Retinal pigment epithelial cell (primary cell): ENCODE measurements at regions not wholly inside any gene's neighbourhood (a gene's known extent, or its start where the extent isn't known, plus 50 kb on each side); places are given as distances from the start of the nearest gene placed in this dataset.

ENCODE experiments used
- DNase-seq: peaks from one replicate; pipeline ENCODE4 v3.0.0-alpha.2; 2010; ENCODE audit warnings: low read depth
- H3K4me3 ChIP-seq: 2 replicates; pipeline ENCODE4 v1.5.1; 2011; ENCODE audit warnings: mild to moderate bottlenecking, low read length, control low read depth, moderate library complexity
- TF ChIP-seq, protein P1 (sequence below): conservative IDR thresholded peaks from 2 replicates; pipeline ENCODE4 v1.5.1; 2011; ENCODE audit warnings: low read depth, low read length, control low read depth, inconsistent platforms

GRCh38 chr18:33517950-33518349, 60.1 kb upstream of the ASXL3 start:
- H3K4me3 ChIP-seq: no peak overlapping the region
- TF ChIP-seq, protein P1, sequence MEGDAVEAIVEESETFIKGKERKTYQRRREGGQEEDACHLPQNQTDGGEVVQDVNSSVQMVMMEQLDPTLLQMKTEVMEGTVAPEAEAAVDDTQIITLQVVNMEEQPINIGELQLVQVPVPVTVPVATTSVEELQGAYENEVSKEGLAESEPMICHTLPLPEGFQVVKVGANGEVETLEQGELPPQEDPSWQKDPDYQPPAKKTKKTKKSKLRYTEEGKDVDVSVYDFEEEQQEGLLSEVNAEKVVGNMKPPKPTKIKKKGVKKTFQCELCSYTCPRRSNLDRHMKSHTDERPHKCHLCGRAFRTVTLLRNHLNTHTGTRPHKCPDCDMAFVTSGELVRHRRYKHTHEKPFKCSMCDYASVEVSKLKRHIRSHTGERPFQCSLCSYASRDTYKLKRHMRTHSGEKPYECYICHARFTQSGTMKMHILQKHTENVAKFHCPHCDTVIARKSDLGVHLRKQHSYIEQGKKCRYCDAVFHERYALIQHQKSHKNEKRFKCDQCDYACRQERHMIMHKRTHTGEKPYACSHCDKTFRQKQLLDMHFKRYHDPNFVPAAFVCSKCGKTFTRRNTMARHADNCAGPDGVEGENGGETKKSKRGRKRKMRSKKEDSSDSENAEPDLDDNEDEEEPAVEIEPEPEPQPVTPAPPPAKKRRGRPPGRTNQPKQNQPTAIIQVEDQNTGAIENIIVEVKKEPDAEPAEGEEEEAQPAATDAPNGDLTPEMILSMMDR: no peak
- DNase-seq: no peak

- no peak overlapping the region for H3K4me3 ChIP-seq
- TF ChIP-seq, protein P1: no peak
- DNase-seq: no peak
Measured at GRCh38 chr18:33513027-33513426, 65.0 kb upstream of the ASXL3 start.

DNA sequence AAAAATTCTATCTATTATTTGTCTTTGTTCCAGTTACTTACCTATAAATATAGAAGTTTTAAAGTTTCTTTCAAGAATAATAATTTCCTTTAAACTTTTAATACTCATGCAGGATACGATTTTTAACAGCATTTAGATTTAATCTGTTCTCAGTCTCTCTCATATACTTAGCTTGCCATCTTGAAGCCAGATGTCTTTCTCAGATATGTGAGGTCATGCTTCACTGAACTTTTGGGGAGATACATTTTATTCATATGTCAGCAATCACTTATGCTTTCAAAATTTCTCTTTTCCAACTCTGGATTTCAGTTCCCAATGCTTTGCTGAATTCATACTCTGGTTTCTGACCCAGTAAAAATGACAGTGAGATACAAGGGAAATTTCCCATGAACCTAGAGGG, 66.5 kb upstream of the CCDC178 start:
- TF ChIP-seq, protein P1: no peak
- H3K4me3 ChIP-seq: no peak overlapping the region
- DNase-seq: no peak

- no peak overlapping the region for H3K4me3 ChIP-seq
Measured at GRCh38 chr18:33505798-33506197, 65.3 kb upstream of the CCDC178 start.

GRCh38 chr18:33505297-33505696, 64.8 kb upstream of the CCDC178 start:
- no peak overlapping the region for H3K4me3 ChIP-seq
- TF ChIP-seq, protein P1: no peak
- DNase-seq: no peak

More at GRCh38 chr18:33505798-33506197, 65.3 kb upstream of the CCDC178 start:
- DNase-seq: no peak
- TF ChIP-seq, protein P1: no peak

DNA sequence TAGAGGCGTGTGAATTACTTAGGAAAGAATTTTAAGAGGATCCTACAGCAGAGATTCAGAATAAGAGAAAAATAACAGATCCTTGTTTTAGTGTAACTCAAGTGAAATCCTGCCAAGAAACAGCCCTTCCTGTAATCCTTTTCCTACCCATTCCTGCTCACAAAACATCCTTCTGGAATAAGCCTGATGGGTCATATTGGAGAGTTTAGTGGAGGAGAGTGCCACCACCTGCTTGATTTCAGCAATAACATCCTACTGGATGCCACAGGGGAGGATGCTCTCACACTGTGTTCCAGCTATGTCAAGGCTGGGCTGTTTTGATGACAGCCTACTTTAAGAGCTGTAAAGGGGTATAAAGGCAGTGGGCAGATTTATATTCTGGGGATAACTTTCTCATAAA, 54.8 kb upstream of the CCDC178 start:
- TF ChIP-seq, protein P1: peak; percentile 76
- DNase-seq: peak; percentile 46
- H3K4me3 ChIP-seq: no peak overlapping the region
